ENCODE measurements at regions not wholly inside any gene's neighbourhood (a gene's known extent, or its start where the extent isn't known, plus 50 kb on each side); places are given as distances from the start of the nearest gene placed in this dataset.

- TF ChIP-seq TCF12 (IDR thresholded peaks at IDR 0.05; ENCODE audit: low read depth) (no peak), FOXM1 (IDR thresholded peaks at IDR 0.05; ENCODE audit: borderline replicate concordance, low read depth) (no peak), CREB1 (IDR thresholded peaks at IDR 0.05; ENCODE audit: low read depth) (no peak), EP300 (IDR thresholded peaks at IDR 0.05; ENCODE audit: borderline replicate concordance) (no peak), REST (IDR thresholded peaks at IDR 0.05; ENCODE audit: low read depth) (no peak), TAF1 (IDR thresholded peaks at IDR 0.05; ENCODE audit: low read depth) (no peak), YY1 (IDR thresholded peaks at IDR 0.05; ENCODE audit: low read depth) (no peak), RAD21 (IDR thresholded peaks at IDR 0.05; ENCODE audit: low read depth) (no peak), ZBTB7A (IDR thresholded peaks at IDR 0.05; ENCODE audit: low read depth) (no peak), NFIC (IDR thresholded peaks at IDR 0.05) (no peak), CEBPB (IDR thresholded peaks at IDR 0.05) (no peak), TEAD4 (IDR thresholded peaks at IDR 0.05) (no peak)
- TF ChIP-seq, protein P1, sequence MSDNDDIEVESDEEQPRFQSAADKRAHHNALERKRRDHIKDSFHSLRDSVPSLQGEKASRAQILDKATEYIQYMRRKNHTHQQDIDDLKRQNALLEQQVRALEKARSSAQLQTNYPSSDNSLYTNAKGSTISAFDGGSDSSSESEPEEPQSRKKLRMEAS (IDR thresholded peaks at IDR 0.05): no peak
- TF ChIP-seq, protein P2, sequence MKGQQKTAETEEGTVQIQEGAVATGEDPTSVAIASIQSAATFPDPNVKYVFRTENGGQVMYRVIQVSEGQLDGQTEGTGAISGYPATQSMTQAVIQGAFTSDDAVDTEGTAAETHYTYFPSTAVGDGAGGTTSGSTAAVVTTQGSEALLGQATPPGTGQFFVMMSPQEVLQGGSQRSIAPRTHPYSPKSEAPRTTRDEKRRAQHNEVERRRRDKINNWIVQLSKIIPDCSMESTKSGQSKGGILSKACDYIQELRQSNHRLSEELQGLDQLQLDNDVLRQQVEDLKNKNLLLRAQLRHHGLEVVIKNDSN (IDR thresholded peaks at IDR 0.05): no peak
Observed at GRCh38 chr10:60441515-60441914, 51.8 kb upstream of the ANK3 start.

- TF ChIP-seq REST (IDR thresholded peaks at IDR 0.05; ENCODE audit: low read depth): no peak
- TF ChIP-seq YY1 (IDR thresholded peaks at IDR 0.05; ENCODE audit: low read depth): no peak
- no peak for TF ChIP-seq RAD21 (IDR thresholded peaks at IDR 0.05; ENCODE audit: low read depth)
- no peak for TF ChIP-seq CREB1 (IDR thresholded peaks at IDR 0.05; ENCODE audit: low read depth)
- TF ChIP-seq, protein P2 (IDR thresholded peaks at IDR 0.05): no peak
- TF ChIP-seq CEBPB (IDR thresholded peaks at IDR 0.05): no peak
- no peak for TF ChIP-seq TAF1 (IDR thresholded peaks at IDR 0.05; ENCODE audit: low read depth)
- TF ChIP-seq, protein P1 (IDR thresholded peaks at IDR 0.05): no peak
- no peak for TF ChIP-seq FOXM1 (IDR thresholded peaks at IDR 0.05; ENCODE audit: borderline replicate concordance, low read depth)
- TF ChIP-seq EP300 (IDR thresholded peaks at IDR 0.05; ENCODE audit: borderline replicate concordance): no peak
- TF ChIP-seq ZBTB7A (IDR thresholded peaks at IDR 0.05; ENCODE audit: low read depth): no peak
- TF ChIP-seq TEAD4 (IDR thresholded peaks at IDR 0.05): no peak
Observed at GRCh38 chr10:60439641-60440040, 50.0 kb upstream of the ANK3 start.
